Hematopoietic multipotent progenitor cell (in vitro differentiated cells): ENCODE measurements at regions not wholly inside any gene's neighbourhood (a gene's known extent, or its start where the extent isn't known, plus 50 kb on each side); places are given as distances from the start of the nearest gene placed in this dataset.
"Not testable (repeated sequence)": the region's sequence is repeated elsewhere in the genome, so short reads cannot be mapped to it uniquely, and the experiment has no call there.

Experiments
- DNase-seq, 3 donors: peaks; one replicate each; pipeline ENCODE4 v3.0.0-alpha.2; 2011 to 2015; ENCODE audit warnings: low read depth in 2 of 3, low spot score in 2 of 3

DNA sequence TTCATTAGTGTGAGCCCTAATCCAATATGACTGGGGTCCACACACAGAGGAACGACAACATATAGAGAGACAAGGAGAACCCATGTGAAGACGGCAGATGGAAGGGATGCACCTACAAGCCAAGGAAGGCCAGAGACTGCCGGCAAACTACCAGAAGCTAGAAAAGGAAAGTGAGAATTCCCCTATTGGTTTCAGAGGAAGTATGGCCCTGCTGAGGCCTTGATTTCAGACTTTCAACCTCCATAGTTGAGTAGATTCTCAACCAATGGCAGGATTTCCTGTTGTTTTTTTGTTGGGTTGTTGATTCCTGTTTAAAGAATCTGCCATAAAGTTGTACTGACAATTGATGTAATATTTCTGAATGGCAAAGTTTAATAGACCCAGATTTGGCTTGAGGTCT is 241.5 kb downstream of the SATB2 start:
- DNase-seq: no peak

DNA sequence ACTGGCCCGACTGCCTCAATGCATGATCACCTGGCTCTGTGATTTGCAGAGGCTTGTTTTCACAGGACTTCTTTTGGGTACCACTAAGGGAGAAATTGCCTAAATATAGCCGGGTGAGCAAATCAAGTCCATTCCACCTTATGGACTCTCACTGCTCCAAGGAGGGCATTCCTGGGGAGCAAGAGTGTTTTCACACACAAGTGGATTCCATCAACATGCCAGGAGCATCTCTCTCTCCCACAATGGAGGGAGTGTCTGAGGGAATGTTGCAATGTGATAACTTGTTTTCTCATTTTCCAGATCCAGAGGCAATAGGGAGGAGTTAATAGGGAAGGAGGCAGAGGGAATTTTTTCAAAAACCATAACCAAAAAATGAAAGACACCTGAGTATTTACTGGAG is 250.7 kb downstream of the SATB2 start:
- no peak for DNase-seq

DNA sequence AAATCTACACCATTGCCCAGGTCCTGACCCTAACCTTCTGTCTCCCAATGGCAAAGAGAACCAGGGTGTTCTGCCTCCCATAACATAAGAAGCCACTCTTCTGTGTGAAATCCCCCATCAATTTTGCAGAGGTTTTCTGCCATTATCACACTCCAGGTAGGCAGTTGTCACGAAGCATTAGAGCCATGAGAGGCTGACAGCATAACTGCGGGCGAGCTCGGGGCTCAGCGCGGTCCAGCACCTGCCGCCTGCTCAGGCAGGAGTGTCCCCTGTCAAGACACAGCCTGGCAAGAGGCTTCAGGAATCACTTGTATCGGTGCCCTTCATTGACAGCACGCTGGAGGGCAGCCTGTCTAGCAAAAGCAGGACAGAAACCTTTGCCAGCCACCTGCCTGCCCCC is 251.2 kb downstream of the SATB2 start:
- no peak for DNase-seq

DNA sequence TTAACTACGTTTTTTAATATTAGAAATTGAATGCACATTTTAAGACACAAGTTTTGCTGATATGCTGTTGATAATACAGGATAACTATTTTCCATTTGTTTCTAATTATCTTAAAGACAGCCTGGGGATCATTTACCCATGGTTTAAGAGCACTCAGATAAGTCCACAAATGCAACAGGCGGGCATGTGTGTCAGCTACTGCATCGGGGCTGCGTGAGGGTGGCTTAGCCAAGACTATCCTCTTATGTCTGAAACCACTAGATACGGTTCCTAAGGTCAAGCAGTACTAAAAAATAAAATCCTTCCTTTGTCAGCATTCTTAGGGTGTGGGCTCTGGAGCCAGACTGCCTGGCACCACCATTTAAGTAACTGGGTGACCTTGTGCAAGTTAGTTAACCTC is 254.8 kb downstream of the SATB2 start:
- DNase-seq: no peak

DNA sequence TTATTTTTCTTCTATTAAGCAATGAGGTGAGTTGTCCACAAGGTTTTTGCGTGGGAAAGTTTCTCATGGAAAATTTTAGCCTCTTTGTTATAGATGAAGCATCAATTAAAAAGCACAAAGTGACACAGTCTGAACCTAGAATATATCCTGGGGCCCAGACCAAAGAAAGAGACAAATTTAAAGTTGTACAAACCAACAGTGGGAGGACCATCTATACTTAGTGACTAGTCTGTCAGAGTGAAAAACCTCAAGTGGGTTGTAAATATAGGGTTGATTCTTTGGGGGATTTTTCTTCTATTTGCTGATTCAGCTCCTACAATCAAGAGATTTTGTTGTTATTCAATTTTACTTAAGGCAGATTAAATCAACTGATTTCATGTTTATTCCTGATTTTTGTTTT is 256.2 kb downstream of the SATB2 start:
- no peak for DNase-seq

DNA sequence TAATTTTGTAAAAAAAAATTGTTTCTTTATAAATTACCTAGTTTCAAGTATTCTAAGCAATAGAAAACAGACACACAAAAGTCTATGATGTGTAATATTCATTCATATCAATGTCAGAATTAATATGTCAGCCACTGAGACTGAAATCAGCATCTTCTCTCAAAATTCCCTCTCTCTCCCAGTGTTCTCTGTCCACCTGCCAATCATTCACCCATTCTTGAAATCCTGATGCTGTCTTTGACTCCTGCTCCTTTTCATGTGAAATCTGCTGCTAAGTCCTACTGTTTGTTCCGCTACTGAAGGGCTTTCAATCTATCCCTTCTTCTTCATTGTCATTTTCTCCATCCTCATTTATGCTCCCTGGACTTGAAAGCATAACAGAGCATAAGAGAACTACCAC is 257.9 kb downstream of the SATB2 start:
- DNase-seq: no peak

DNA sequence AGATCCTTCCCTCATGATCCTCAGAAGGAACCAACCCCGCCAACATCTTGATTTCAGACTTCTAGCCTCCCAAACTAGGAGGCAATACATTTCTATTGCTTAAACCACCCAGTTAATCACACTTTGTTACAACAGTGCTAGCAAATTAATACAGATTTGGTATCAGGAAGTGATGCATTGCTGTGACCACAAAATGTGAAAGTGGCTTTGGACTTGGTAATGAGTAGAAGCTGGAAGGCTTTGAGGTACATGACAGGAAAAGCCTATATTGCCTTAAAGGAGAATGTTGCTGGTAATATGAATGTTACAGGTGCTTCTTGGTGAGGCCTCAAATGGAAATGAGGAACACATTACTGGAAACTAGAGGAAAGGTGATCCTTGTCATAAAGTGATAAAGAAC is 260.3 kb downstream of the SATB2 start:
- DNase-seq: no peak

DNA sequence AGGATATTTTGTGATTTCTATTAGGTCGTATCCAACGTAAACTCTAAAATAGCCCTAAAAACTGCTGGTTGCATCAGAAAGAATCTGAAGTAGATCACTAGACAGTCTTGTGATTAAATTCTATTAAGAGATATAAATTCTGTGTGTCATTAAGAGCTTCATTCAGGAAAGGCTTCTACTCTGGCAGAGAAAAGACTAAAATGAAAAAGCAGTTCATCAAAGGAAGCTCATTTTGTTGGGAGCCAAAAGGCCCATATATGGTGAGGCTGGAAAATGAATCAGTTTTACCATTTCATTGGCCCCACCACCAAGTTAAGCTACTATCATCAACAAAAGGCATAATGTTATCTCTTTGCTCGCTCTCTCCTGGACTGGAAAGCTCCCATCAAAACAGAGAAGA is 261.1 kb downstream of the SATB2 start:
- DNase-seq: no peak

DNA sequence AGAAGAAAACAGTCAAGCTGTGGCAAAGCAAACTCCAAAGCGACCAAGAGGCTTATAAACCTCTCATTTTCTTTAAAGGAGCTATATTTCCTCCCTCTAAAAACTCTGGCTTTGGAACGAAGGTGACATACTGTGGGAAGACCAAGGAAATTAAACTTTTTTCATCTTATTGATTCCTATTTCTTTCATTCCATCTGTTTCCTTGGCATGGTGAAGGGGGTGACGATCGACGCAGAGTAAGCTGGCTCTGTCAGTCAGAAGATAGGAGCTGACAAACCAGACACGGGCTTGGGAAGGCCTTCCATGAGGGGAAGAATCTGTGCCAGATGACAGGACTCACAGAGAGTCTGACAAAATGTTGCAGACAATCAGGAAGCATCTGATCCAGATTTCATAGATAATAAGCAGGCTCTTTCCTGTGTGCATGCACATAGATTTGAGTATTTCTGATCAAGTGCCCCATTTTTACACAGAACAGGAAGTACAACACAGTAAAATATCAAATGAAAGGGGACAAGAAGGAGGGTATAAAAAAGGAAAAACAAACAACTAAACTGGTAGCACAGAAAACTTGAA is 261.7 kb downstream of the SATB2 start:
- DNase-seq: no peak

DNA sequence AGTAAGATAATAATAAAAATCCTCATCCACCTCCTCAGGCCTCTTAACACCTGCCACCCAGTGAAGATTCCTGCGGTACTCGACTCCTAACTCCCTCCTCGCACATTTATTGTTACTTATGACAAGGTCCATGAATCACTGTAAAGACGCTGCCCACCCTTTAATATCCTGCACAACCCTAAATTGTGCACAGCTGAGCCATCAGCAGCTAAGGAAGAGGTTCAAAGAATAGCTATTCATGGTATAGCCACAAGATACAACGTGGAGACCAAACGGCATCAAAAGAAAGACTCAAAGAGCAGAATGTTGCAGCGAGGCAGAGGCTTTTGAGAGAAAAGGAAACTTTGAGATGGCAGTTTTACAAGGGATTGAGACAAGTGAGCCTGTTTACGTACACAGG is 266.3 kb downstream of the SATB2 start:
- no peak for DNase-seq

DNA sequence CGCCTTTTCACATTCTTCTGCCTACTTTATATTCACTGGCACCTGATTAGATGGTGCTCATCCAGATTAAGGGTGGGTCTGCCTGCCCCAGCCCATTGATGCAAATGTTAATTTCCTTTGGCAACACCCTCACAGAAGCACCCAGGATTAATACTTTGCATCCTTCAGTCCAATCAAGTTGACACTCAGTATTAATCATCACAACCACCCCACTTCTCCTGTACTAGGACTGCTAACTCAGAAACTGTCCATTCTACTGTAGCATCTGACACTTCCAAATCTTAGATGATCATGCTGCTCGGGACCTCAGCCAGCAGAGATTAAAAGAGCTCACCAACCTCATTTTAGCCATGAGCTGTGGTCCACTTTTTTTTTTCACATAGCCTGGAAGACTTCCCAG is 268.5 kb downstream of the SATB2 start:
- DNase-seq: no peak

DNA sequence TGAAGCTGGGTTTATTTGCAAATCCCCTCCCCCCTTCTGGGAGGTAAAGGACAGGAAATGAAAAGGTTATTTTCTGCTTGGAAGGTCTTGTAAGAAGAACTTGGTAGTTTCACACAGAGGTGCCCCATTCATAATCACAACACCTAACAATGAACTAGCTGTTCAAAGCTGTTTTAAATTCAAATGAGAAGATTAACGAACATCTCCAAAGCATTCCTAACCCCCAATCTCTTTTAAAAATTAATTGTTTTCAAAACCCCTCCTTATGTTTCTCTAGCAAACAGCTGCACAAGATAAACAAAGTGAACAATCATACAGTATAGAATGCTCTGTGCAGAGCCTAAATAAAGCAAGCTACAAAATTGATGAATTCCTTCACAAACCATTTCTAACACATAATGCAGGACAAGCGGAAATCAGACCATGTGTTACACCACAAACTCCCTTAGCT is 271.4 kb downstream of the SATB2 start:
- DNase-seq: no peak

DNA sequence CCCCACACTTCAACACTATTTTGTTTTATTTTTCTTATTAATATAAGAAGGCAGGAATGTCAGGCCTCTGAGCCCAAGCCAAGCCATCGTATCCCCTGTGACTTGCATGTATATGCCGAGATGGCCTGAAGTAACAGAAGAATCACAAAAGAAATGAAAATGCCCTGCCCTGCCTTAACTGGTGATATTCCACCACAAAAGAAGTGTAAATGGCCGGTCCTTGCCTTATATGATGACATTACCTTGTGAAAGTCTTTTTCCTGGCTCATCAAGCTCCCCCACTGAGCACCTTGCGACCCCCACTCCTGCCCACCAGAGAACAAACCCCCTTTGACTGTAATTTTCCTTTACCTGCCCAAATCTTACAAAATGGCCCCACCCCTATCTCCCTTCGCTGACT is 272.6 kb downstream of the SATB2 start:
- DNase-seq: not testable (repeated sequence)

DNA sequence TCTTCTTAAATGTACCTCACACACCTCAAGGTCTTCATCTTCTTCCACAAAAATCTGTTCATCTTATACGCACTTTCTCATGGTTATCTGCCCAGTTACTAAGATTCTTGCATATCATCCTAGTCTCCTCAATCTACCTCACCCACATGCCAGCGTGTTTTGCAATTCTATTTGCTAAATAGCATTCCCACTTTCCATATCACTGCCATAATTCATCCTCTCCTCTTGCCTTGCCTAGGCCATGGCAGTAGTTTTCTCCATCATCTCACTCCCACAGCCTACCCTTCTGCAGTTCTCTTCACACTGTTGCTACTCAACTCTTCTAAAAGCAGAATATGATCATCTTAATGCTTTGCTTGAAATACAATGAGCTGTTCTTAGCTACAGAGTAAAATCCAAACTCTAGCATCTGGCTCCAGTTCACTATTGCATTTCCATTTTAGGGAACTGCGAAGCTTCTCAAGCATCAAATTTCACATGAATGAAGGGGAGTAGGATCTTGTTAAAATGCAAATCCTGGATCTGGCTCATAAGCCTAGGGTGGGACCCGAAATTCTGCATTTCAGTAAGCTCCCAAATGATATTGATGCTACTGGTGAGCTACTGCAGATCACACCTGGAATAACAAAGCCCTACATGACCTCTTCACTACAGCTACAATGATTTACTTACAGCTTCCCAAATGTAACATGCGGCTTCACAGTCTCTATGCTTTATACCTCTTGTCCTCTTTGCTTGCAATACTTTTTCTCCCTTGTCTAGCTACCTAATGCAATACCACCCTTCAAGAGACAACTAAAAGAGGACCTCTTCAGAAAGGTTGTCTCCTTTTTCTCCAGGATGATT is 293.9 kb downstream of the SATB2 start:
- no peak for DNase-seq

DNA sequence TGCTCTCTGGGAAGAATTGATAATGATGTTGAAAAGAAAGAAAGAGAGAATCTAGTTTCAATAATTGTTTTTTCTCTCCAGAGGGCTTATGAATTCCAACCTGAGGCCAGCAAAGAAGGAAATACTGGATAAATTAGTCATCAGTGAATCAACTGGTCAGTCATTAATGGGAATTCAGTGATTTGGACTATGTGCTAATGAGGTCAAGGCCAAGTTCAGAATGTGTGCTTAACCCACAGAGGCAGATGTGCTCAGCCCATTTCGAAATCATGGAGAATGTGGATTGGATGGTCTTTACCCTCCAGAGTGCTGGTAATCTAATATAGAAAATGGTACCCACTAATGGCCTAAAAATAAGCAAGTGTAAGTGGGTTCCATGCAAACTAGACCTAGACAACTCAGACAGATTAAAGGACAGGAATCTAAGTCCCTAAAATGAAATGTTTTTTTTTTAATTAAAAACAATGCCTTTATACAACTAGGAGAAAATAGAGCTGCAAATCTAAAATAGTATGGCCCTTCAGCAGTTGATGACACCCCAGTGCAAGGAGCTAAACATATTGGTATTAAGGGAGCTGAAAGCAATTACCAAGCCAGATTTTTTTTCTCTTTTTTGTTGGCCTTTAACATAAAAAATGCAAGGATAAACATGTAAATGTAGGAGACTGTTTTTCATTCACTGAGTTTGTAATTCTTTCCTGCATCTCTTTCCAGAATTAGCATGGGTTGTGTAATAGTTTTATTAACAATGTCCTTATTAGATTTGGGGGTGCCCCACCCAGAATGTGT is 296.9 kb downstream of the SATB2 start:
- DNase-seq: no peak

DNA sequence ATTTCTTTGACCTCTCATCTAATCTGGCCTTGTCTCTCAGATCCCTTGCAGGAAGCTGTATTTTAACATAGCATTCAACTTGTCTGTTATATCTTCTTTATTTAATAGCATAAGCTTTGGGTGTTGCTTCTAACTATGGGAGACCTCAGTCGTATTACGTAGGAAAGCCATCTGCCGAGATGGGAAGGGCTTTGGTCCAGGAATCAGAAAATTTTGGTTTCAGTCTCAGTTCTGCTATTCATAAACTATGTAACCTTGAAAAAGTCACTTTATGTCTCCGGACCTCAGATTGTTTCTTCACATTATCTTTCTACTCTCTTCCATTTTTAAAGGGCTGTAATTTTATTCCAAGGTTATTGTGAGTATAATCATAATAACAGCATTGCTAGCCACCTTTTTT is 297.7 kb downstream of the SATB2 start:
- no peak for DNase-seq

DNA sequence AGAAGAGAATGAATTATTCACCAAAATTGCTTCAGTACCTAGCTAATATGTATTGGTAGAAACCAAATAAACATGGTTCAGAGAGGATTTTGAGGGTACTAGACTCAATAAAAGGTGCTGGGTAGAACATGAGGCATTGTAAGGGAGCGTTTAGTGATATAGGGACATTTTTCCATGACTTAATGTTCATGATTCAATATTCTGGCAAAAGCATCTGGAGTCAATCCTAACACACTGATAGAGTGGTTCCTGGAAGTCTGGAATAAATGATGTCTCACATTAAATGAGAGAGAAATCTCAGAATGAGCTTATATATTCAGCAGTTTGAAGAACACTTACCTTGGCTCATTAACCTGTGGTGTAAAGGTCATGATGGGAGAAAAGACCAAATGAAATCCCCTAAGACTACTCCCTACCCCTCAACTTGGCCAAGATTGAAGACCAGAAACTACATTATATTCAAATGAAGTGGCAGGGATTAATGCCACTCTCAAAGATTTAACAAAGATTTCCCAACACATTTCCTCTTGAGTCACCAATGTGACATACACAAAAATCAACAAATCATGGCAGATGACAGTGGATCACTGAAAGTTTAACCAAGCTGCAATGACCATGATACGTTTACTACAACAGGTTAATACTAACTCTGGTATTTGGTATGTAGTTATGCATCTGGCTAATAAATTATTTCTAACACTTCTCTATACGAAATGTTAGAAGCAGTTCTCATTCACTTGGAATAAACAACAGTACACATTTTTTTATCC is 309.5 kb downstream of the SATB2 start:
- no peak for DNase-seq

DNA sequence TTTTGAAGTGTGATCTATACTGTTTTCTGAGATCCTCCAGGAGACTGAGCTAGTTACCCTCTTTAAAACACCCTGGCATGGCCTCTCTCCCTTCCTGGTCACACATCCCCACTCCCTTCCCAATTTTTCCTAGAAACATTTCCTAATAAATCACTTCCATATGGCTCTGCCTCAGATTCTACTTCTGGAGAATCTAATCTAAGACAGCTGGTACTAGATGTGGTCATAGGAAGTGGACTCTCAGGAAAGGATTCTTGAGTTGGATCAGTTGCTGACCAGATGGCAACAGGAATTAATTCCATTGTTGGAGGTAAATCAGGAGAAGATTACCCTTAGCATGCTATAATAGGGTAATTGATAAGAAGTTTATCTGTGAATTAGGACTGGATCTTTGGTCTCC is 310.5 kb downstream of the SATB2 start:
- DNase-seq: no peak

DNA sequence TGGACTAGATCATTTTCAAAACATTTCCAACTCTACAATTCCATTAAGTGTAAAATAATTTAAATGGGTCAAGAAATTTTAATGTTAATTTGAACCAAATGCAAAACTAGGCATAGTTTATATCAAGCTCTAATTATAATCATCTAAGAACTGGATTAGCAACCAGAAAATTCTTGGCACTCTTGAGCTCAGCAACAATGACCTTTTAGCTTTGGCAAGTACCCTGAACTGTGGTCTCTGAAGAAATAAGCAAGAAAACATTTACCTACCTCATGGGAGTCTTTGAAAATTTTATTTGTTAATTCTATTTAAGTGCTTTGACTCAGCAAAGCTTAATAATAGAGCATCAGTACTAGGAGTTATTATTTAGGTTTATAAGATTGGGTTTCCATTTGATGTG is 313.2 kb downstream of the SATB2 start:
- no peak for DNase-seq

DNA sequence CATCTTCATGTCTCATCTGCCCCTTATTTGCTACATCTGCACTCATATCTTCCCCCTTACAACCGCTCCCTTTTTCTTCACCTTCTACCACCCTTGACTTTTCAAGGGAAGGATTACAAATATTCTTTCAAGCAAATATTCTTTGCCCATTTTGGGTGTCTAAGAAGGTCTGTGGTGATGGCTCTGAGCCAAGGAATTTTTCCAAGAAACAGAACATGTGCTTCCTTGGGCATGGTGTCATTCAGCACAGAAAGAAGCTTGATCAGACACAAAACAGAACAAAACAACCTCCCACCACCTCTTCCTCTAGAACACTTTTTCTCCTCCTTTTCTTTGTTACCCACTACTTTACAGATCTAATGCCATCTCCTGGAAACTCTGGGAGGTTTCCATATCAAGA is 313.7 kb downstream of the SATB2 start:
- DNase-seq: no peak

DNA sequence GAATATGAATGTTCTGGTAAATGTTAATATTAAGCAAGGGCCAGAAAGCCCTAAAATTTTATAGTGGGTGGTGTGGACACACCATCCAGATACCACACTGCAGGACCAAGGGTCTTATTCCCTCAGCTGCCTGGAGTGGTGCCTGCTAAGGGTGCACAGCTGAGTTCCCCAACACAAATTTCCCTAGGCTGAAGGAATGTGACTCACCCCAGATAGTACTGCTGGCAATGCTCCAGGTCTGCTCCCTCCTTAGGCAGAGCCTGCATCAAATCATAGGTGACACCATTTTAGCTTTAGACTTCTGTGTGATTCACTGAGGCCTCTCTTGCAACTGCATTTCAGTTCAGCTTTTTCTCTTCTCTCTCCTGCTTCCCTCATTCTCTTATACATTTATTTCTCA is 321.1 kb downstream of the SATB2 start:
- DNase-seq: no peak
